Right lung (tissue), 2 donors: ENCODE measurements at regions not wholly inside any gene's neighbourhood (a gene's known extent, or its start where the extent isn't known, plus 50 kb on each side); places are given as distances from the start of the nearest gene placed in this dataset.

Experiments
- DNase-seq, 2 donors: peaks; one replicate each; pipeline ENCODE4 v3.0.0-alpha.2; 2013

DNA sequence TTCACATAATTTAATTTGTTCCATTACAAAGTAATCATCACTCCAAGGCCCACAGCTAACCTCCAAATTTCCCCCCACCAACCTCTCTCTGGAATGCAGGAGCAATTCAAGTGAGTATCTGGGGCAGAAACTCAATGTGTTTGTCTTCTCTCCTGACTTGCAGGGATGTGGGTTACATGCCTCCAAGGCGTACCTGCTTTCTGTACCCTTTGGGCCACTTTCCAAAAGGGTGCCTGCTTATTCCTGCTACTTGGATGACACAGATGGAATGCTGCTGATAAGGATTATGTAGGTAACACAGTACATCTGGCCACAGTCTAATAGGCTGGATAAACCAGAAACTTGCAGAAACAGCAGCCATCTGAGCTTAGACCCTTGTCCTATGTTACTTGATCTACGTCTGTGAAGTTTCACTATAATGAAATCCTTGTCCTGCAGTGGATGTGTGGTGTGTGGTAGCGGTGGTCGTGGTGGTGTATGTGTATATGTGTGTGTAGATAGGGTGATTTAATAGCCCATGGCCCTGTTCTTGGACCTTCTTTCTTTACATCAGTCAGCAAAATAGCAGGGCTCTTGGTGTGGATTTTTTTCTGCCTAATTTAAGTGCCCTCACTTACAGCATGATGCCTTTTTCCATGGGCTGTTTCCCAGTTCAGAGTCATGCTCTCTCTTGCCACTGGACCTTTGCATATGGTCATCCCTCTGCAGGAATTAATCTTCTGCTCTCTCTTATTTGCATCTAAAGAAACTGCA lies 175.9 kb downstream of the ZDHHC21 start:
- DNase-seq: no peak

DNA sequence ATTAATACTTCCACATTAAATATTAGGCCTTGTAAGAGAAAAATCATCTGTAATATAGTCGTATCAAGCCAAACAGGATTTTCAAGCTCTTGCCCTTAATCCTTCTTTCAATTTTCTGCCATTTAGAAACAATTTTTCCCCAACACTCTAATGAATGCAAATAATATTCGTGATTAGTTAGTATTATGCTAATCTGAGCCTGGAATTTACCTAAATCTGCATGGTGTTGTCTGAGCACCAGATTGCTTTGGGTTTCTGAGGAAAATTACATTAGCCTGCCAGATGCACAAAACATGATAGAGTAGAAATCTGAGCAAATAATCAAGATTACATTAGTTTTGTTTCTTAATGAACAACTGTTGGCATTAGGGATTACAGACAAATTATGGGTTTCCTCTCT lies 176.6 kb downstream of the ZDHHC21 start:
- DNase-seq: no peak

GRCh38 chr9:14515571-14516198 lies 177.5 kb downstream of the ZDHHC21 start:
- no peak for DNase-seq

DNA sequence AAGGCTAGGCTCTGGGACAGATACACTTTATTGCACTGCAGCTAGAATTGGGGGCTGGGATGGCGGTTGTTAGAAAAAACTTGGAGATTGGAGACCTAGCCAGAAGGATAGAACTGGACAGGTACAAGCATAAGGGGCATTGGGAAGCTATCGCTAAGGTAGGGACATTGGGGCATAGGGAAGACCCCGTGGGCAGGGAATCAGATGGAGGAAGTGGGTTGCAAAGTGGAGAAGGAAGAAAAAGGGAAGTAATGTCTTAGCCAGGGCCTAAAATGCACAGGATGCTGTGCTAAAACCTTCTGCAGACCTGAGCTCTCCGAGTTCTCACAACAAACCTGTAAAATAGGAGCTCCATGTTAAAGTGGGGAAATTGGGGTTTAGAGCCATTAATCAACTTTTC lies 178.2 kb downstream of the ZDHHC21 start:
- no peak for DNase-seq

DNA sequence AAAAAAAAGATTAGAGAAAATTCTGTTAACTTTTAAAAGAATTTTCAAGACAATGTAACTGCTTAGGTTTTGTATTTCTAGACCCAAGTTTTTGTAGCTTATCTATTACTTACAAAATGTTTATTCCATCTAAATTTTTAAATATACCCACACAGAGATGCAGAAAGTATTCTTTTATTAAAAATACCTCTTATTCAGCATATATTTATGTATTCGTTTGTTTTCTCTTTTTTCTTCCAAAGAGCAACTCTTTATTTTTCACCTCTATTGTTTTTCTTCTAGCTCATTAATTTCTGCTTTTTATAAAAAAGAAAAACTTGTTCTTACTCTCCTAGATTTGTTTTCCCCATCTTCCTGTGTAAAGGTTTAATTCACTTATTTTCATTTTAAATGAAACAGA lies 180.3 kb downstream of the ZDHHC21 start:
- DNase-seq: no peak

GRCh38 chr9:14511452-14511851 lies 181.8 kb downstream of the ZDHHC21 start:
- no peak for DNase-seq

DNA sequence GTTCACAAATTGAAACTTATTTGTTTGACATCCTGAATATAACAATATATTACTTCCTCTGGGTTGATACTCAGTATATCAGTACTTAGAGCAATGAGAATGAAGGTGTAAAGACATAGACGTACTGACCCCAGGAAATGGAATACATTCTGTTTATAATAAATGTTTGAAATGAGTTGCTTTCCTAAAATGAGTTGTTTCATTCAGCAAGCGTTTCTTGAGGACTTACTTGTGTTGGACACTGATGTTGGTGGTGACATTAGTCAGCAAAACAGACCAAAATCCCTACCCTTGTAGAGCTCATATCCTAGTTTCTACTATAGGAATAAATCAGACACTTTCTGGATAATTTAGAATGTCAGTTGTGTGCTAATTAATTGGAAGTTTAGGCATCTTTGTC lies 184.3 kb downstream of the ZDHHC21 start:
- DNase-seq: no peak

DNA sequence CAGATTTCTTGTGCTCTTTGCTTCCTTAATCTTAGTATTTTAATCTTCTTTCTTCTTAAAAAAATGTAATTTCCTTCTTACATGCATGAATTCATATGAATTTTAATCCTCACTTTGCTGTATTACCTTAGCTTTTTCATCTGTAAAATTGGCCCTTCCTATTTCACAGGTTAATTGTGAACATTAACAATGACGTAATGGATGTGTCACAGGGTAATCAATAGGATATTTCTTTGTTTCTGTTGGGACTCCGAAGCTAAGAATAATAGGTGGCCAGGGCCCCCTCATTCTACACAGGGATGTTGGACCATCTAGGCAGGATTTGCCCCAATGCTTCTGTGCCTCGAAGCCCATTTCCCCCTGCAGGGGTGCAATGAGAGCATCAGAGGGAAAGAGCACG lies 187.4 kb upstream of the NFIB start:
- DNase-seq: no peak

- no peak for DNase-seq
Observed at GRCh38 chr9:14500705-14501104, 186.8 kb upstream of the NFIB start.

DNA sequence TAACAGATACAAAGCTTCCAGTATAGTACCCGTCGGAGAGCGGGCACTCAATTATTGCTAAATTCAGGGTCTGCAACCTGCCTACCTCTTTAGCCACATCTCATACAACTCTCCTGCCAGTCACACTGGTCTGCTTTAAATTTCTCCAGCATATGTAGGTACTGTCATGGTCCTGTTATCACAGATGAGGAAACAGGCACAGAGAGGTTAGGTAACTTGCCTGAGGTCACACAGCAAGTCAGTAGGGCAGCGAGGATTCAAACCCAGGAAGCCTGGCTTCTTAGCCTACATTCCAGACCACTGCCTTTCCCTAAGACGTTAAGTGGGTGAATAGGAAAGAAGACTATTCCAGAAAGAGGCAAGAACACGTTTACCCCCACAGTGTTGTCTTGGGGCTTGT lies 186.0 kb upstream of the NFIB start:
- no peak for DNase-seq

DNA sequence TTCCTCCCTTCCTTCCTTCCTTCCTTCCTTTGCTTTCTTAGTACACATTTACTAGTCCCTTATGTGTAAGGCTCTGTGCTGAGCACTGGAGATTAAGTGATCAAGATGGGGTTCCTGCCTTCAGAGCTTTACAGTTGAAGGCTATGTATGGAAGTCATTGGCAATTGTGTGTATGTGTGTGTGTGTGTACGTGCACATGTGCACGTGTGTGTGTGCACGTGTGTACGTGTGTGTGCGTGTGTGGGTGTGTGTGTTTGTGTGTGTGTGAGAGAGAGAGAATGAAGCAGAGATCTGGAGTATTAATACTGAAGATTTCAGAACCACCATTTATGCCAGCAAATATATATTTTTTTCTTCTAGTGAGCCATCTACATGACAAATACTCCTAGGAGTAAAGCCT lies 184.9 kb upstream of the NFIB start:
- no peak for DNase-seq

DNA sequence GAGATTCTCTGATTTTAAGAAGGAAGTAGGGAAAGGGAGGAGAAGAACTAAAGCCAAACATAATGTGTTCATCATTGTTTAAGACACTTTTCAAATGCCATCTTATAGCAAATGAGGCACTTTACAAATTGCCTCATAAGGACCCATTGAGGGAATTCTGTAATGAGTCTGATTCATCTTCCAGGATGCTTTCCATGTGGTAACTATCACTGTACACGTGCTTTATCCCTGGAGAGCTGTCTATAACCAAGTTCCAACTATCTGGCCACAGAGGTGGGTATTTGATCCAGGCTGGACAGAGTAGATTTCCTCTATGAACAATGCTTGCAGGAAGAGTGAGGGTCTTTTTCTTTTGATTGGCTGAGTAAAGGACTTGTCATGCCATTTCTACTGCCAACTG lies 183.5 kb upstream of the NFIB start:
- DNase-seq: no peak

GRCh38 chr9:14488421-14489190 lies 174.7 kb upstream of the NFIB start:
- no peak for DNase-seq

- no peak for DNase-seq
Observed at GRCh38 chr9:14487547-14488185, 173.7 kb upstream of the NFIB start.

- no peak for DNase-seq
Observed at GRCh38 chr9:14485366-14485765, 171.4 kb upstream of the NFIB start.

DNA sequence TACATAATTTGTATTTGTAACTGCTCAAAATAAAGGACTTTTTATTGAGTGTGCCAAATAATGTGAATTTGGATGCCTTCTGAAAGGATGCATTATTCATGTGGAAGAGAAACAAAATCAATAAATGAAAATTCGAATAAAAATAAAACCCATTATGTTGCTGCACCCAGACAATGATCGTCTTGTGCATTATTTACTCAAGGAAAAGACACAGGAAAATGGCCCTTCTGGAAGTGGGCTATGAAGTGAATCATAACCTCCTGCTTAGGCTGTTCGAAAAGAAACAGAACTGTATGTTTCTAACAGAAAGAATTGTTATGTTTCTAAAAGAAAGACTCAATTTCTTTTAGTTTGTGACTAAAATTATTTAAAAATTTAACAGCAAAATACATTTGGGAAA lies 168.9 kb upstream of the NFIB start:
- no peak for DNase-seq

- DNase-seq: no peak
Observed at GRCh38 chr9:14480526-14480925, 166.6 kb upstream of the NFIB start.

DNA sequence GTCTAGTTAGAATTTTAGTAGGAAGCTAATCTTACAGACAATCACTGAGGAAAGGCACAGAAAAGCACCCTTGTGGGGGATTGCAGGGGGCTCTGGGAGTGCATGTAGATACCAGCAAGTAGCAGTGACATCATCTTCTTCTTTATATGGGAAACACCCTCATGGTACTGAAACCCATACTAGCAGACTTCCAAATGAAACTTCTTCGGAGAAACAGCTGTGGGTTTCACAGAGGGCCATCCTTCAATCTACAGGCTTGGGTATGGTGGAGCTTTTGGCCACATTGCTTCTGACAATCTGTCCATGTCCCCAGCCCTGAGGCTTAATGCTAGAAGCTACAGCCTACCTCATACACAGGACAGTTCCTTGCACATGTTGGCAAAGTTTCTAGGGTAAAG lies 165.2 kb upstream of the NFIB start:
- DNase-seq: no peak

- DNase-seq: no peak
Observed at GRCh38 chr9:14478175-14479162, 164.5 kb upstream of the NFIB start.

DNA sequence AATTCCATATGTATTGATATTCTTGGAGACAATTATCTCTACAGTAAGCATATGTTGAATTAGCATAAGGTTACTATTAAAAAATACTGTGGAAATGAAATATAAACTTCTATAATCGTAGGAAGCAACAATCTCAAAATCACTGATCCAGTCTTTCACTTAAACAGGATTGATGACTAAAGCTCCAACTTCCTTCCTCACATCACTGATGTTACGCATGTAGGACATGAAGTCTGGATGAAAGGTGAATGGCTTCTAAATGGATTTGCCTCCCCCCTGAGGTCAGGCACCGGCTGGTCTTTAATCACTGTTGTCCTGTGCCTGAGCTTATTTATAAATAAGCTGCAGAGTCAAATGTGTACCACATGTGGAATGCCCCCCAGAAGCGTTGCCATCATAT lies 157.1 kb upstream of the NFIB start:
- DNase-seq: no peak

- DNase-seq: no peak
Observed at GRCh38 chr9:14467675-14468374, 153.9 kb upstream of the NFIB start.
